Dermis microvascular lymphatic vessel endothelial cell (primary cell): ENCODE measurements at regions not wholly inside any gene's neighbourhood (a gene's known extent, or its start where the extent isn't known, plus 50 kb on each side); places are given as distances from the start of the nearest gene placed in this dataset.
"Not testable (repeated sequence)": the region's sequence is repeated elsewhere in the genome, so short reads cannot be mapped to it uniquely, and the experiment has no call there.

Source experiments
- DNase-seq, 2 donors: peaks; one replicate each; pipeline versions ENCODE4 v3.0.0 to v3.0.0-alpha.2; 2010; ENCODE audit warnings: low read depth in 2 of 2

- DNase-seq, result not testable (repeated sequence)
Observed at GRCh38 chr6:21282360-21282759, 311.2 kb upstream of the SOX4 start.

GRCh38 chr6:21284166-21284565 lies 309.4 kb upstream of the SOX4 start:
- no peak for DNase-seq

- DNase-seq, result no peak
Observed at GRCh38 chr6:21284706-21285105, 308.8 kb upstream of the SOX4 start.

- no peak for DNase-seq
Observed at GRCh38 chr6:21294144-21294543, 299.4 kb upstream of the SOX4 start.

- no peak for DNase-seq
Observed at GRCh38 chr6:21295506-21296240, 297.9 kb upstream of the SOX4 start.

- DNase-seq, result no peak
Observed at GRCh38 chr6:21297665-21298064, 295.9 kb upstream of the SOX4 start.

- DNase-seq, result no peak
Observed at GRCh38 chr6:21299216-21299615, 294.3 kb upstream of the SOX4 start.

- DNase-seq, result no peak
Observed at GRCh38 chr6:21300439-21300838, 293.1 kb upstream of the SOX4 start.

GRCh38 chr6:21305893-21306332 lies 287.6 kb upstream of the SOX4 start:
- no peak for DNase-seq

GRCh38 chr6:21306546-21306945 lies 287.0 kb upstream of the SOX4 start:
- no peak for DNase-seq

- DNase-seq, result no peak
Observed at GRCh38 chr6:21309807-21310221, 283.7 kb upstream of the SOX4 start.

GRCh38 chr6:21310568-21311140 lies 282.9 kb upstream of the SOX4 start:
- no peak for DNase-seq

- no peak for DNase-seq
Observed at GRCh38 chr6:21312118-21312517, 281.4 kb upstream of the SOX4 start.

GRCh38 chr6:21317642-21318041 lies 275.9 kb upstream of the SOX4 start:
- no peak for DNase-seq

GRCh38 chr6:21321076-21321475 lies 272.5 kb upstream of the SOX4 start:
- DNase-seq, result no peak

- DNase-seq, result no peak
Observed at GRCh38 chr6:21321531-21321930, 272.0 kb upstream of the SOX4 start.

GRCh38 chr6:21323577-21323976 lies 270.0 kb upstream of the SOX4 start:
- no peak for DNase-seq

- DNase-seq, result no peak
Observed at GRCh38 chr6:21325201-21325856, 268.2 kb upstream of the SOX4 start.

- DNase-seq, result no peak
Observed at GRCh38 chr6:21327326-21328112, 266.0 kb upstream of the SOX4 start.

GRCh38 chr6:21331235-21331634 lies 262.3 kb upstream of the SOX4 start:
- DNase-seq, result no peak

- no peak for DNase-seq
Observed at GRCh38 chr6:21332077-21332476, 261.5 kb upstream of the SOX4 start.

GRCh38 chr6:21332660-21333059 lies 260.9 kb upstream of the SOX4 start:
- no peak for DNase-seq
